ENCODE measurements at regions not wholly inside any gene's neighbourhood (a gene's known extent, or its start where the extent isn't known, plus 50 kb on each side); places are given as distances from the start of the nearest gene placed in this dataset.
"Not testable (repeated sequence)": the region's sequence is repeated elsewhere in the genome, so short reads cannot be mapped to it uniquely, and the experiment has no call there.

- not testable (repeated sequence) for TF ChIP-seq CTCF (IDR thresholded peaks at IDR 0.05); ZFX (IDR thresholded peaks at IDR 0.05; ENCODE audit: borderline replicate concordance)
Measured at GRCh38 chr5:27836704-27837103, 798.3 kb upstream of the CDH9 start.
